H1 (cell line): ENCODE measurements at regions not wholly inside any gene's neighbourhood (a gene's known extent, or its start where the extent isn't known, plus 50 kb on each side); places are given as distances from the start of the nearest gene placed in this dataset.

Experiments
- ASH2L ChIP-seq: fragments of 200-600, 300-600 bp; sonication (generic); IDR thresholded peaks from one replicate; pipeline ENCODE4 v1.7.1; 2017; ENCODE audit warnings: low read length
- CREB1 ChIP-seq: IDR thresholded peaks from 2 replicates; pipeline ENCODE4 v1.6.1; 2012; ENCODE audit warnings: inconsistent platforms
- CTBP2 ChIP-seq: IDR thresholded peaks from 2 replicates; pipeline ENCODE4 v1.7.0; 2011; ENCODE audit warnings: borderline replicate concordance, mild to moderate bottlenecking, moderate library complexity, mixed read lengths, low read length; ENCODE audit not compliant: insufficient read depth, insufficient read length
- USF2 ChIP-seq: IDR thresholded peaks from 2 replicates; pipeline ENCODE4 v1.6.1; 2011; ENCODE audit warnings: low read length, improper control_type of control experiment

DNA sequence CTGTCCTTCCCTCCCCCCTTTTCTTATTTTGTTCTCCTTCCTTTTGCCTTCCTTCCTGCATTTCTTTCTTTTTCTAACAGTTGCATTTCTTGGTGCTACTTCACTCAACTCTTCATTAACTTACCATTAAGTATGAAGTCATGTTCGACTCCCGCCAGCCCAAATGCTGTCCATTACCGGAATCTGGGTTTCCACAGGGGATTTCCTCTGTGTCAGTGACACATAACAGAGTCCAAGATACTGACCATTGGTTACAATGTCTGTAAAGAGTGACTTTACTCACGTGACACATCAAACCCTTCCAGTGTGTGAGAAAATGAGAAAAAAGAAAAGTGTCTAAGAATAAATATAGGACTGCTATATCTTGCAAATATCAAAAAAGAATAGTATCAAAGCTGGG lies 500.0 kb upstream of the FRG1 start (continued):
- TF ChIP-seq CREB1 (no peak), USF2 (no peak), ASH2L (no peak), CTBP2 (no peak)
